ENCODE measurements at regions not wholly inside any gene's neighbourhood (a gene's known extent, or its start where the extent isn't known, plus 50 kb on each side); places are given as distances from the start of the nearest gene placed in this dataset.

GRCh38 chr14:85125291-85125670, 404.7 kb upstream of the FLRT2 start:
- TF ChIP-seq REST (IDR thresholded peaks at IDR 0.05; ENCODE audit: unreplicated experiment): no peak
- no peak for TF ChIP-seq EZH2 (IDR thresholded peaks at IDR 0.05; ENCODE audit: low read depth, unreplicated experiment)
- no peak for TF ChIP-seq CTCF (conservative IDR thresholded peaks at IDR 0.05; ENCODE audit: low read depth in 2 of 2)
- no peak for TF ChIP-seq JUNB (IDR thresholded peaks at IDR 0.05; ENCODE audit: unreplicated experiment)
- no peak for TF ChIP-seq POLR2AphosphoS5 (IDR thresholded peaks at IDR 0.05; ENCODE audit: low read depth)
- TF ChIP-seq CREB1 (CRISPR knock-in tag; IDR thresholded peaks at IDR 0.05; ENCODE audit: low read depth): no peak
- no peak for TF ChIP-seq EZH2phosphoT487 (IDR thresholded peaks at IDR 0.05; ENCODE audit: unreplicated experiment)
- no peak for TF ChIP-seq ETS1 (IDR thresholded peaks at IDR 0.05)
- no peak for TF ChIP-seq STAT1 (IDR thresholded peaks at IDR 0.05; ENCODE audit: unreplicated experiment)

Data from GM23338 (cell line).